ENCODE measurements at regions not wholly inside any gene's neighbourhood (a gene's known extent, or its start where the extent isn't known, plus 50 kb on each side); places are given as distances from the start of the nearest gene placed in this dataset.
A peak's percentile ranks its signal among the peaks of the same experiment; 100 is the strongest.

GRCh38 chr1:8094481-8095241, 68.6 kb upstream of the ERRFI1 start (continued):
- TF ChIP-seq JUNB (CRISPR knock-in tag; IDR thresholded peaks at IDR 0.05; ENCODE audit: borderline replicate concordance) = no peak
- peak; percentile 39; the same call in 1 of the 2 replicates for TF ChIP-seq SPEN (CRISPR knock-in tag; IDR thresholded peaks at IDR 0.05; ENCODE audit: low read depth)
- no peak for TF ChIP-seq TCF7L2 (IDR thresholded peaks at IDR 0.05; ENCODE audit: low read depth, low read length)
- TF ChIP-seq FOXA1 (IDR thresholded peaks at IDR 0.05) = no peak
- peak; percentile 78 for TF ChIP-seq FOXA1 (CRISPR knock-in tag; IDR thresholded peaks at IDR 0.05)
- TF ChIP-seq RCOR2 (CRISPR knock-in tag; IDR thresholded peaks at IDR 0.05) = peak; percentile 88
- no peak for TF ChIP-seq PTBP1 (IDR thresholded peaks at IDR 0.05; ENCODE audit: low read depth, low read length, poor library complexity, severe bottlenecking)
- TF ChIP-seq ZNF431 (CRISPR knock-in tag; IDR thresholded peaks at IDR 0.05; ENCODE audit: borderline replicate concordance, low read depth) = no peak
- TF ChIP-seq DNMT1 (CRISPR knock-in tag; IDR thresholded peaks at IDR 0.05) = no peak
- no peak for TF ChIP-seq RAD51 (IDR thresholded peaks at IDR 0.05; ENCODE audit: borderline replicate concordance)
- TF ChIP-seq AKAP8 (CRISPR knock-in tag; IDR thresholded peaks at IDR 0.05) = no peak
- 0 out of 2 replicates have a peak, but pooled peaks have one; percentile 28 for TF ChIP-seq HMG20B (CRISPR knock-in tag; conservative IDR thresholded peaks at IDR 0.05)
- no peak for TF ChIP-seq ZBTB1 (CRISPR knock-in tag; IDR thresholded peaks at IDR 0.05; ENCODE audit: borderline replicate concordance)
- TF ChIP-seq ZNF552 (CRISPR knock-in tag; IDR thresholded peaks at IDR 0.05; ENCODE audit: borderline replicate concordance) = no peak
- no peak for TF ChIP-seq ZNF230 (CRISPR knock-in tag; IDR thresholded peaks at IDR 0.05)
- TF ChIP-seq ZNF569 (CRISPR knock-in tag; IDR thresholded peaks at IDR 0.05; ENCODE audit: borderline replicate concordance) = no peak
- no peak for TF ChIP-seq MNT (IDR thresholded peaks at IDR 0.05)
- TF ChIP-seq DMAP1 (CRISPR knock-in tag; IDR thresholded peaks at IDR 0.05) = no peak
- TF ChIP-seq GABPA (IDR thresholded peaks at IDR 0.05; ENCODE audit: low read depth, low read length) = no peak
- TF ChIP-seq GABPA (CRISPR knock-in tag; IDR thresholded peaks at IDR 0.05; ENCODE audit: low read depth) = no peak
- TF ChIP-seq RFXANK (CRISPR knock-in tag; IDR thresholded peaks at IDR 0.05) = peak; percentile 74; the same call in 1 of the 2 replicates
- no peak for TF ChIP-seq ZBTB7A (CRISPR knock-in tag; IDR thresholded peaks at IDR 0.05)
- peak; percentile 61 for TF ChIP-seq BCL6 (CRISPR knock-in tag; IDR thresholded peaks at IDR 0.05)
- no peak for TF ChIP-seq ZNF326 (CRISPR knock-in tag; IDR thresholded peaks at IDR 0.05; ENCODE audit: borderline replicate concordance)
- no peak for TF ChIP-seq TCF12 (IDR thresholded peaks at IDR 0.05)
- no peak for TF ChIP-seq TCF12 (CRISPR knock-in tag; IDR thresholded peaks at IDR 0.05)
- TF ChIP-seq ZNF773 (CRISPR knock-in tag; IDR thresholded peaks at IDR 0.05; ENCODE audit: borderline replicate concordance) = no peak
- TF ChIP-seq SCMH1 (CRISPR knock-in tag; IDR thresholded peaks at IDR 0.05; ENCODE audit: borderline replicate concordance) = no peak
- no peak for TF ChIP-seq ZNF512B (CRISPR knock-in tag; IDR thresholded peaks at IDR 0.05; ENCODE audit: borderline replicate concordance)
- no peak for TF ChIP-seq NR3C1 (CRISPR knock-in tag; IDR thresholded peaks at IDR 0.05)
- no peak for TF ChIP-seq ZFP1 (CRISPR knock-in tag; IDR thresholded peaks at IDR 0.05)
- no peak for TF ChIP-seq ZNF207 (IDR thresholded peaks at IDR 0.05; ENCODE audit: borderline replicate concordance)
